Stimulated activated naive B cell treated with anti-CD40 and anti-IgM and Interleukin-4, amounts not matched to agents 10 μg/mL and 1 μg/mL and 100 μg/mL, for 72 hours (primary cell): ENCODE measurements at regions not wholly inside any gene's neighbourhood (a gene's known extent, or its start where the extent isn't known, plus 50 kb on each side); places are given as distances from the start of the nearest gene placed in this dataset.

ENCODE experiments used
- ATAC-seq, 2 donors: fragments of 150-1000 bp; cut with Tn5 transposase; replicated peaks; 2 replicates each; pipeline ENCODE4 v1.10.0; 2021; ENCODE audit warnings: moderate library complexity in 1 of 2
- DNase-seq: peaks from one replicate; pipeline ENCODE4 v3.0.0; 2021
- H3K27ac Mint-ChIP-seq: one replicate; pipeline ENCODE4 v1.8.0; 2022; ENCODE audit warnings: mild to moderate bottlenecking, mixed read lengths
- H3K27me3 Mint-ChIP-seq, 2 donors: one replicate each; pipeline ENCODE4 v1.8.0; 2022; ENCODE audit warnings: mixed read lengths in 2 of 2
- H3K36me3 Mint-ChIP-seq, 2 donors: one replicate each; pipeline ENCODE4 v1.8.0; 2022; ENCODE audit warnings: mixed read lengths in 2 of 2, mild to moderate bottlenecking in 1 of 2
- H3K4me1 Mint-ChIP-seq, 2 donors: one replicate each; pipeline ENCODE4 v1.8.0; 2022; ENCODE audit warnings: mixed read lengths in 2 of 2, mild to moderate bottlenecking in 1 of 2
- H3K4me3 Mint-ChIP-seq, 2 donors: one replicate each; pipeline ENCODE4 v1.8.0; 2022; ENCODE audit warnings: mild to moderate bottlenecking in 2 of 2, mixed read lengths in 2 of 2, moderate library complexity in 1 of 2
- H3K9me3 Mint-ChIP-seq, 2 donors: one replicate each; pipeline ENCODE4 v1.8.0; 2022; ENCODE audit warnings: mixed read lengths in 2 of 2, mild to moderate bottlenecking in 1 of 2

DNA sequence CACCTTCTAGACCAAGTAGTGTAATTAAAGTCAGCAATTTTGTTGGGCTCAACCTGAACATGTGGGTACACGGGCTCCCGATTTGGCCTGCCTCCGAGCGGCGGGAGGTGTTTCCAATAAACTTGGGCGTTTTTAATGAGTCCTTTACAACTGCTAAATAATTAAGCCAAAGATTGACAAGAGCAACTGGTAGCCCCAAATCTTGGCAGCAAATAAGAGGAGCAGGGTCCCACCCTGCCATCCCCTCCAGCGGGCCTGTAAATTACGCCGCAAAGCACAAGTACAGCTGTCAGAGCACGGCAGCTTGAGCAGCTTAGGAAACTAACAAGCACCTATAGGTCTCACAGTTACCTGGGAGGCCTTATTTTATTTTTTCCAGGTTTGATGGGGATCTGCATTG is 217.1 kb downstream of the BMP7 start:
- Mint-ChIP-seq H3K4me3 (no peak overlapping the region), H3K9me3 (peaks cover 3 to 4% of the 10 kb centered on the region in 2 donors), H3K36me3 (no peaks in the 10 kb centered on the region), H3K27me3 (peaks cover 19 to 25% of the 10 kb centered on the region in 2 donors), H3K27ac (no peak overlapping the region), H3K4me1 (no peaks in the 10 kb centered on the region)
- DNase-seq (no peak), ATAC-seq (no peak)

DNA sequence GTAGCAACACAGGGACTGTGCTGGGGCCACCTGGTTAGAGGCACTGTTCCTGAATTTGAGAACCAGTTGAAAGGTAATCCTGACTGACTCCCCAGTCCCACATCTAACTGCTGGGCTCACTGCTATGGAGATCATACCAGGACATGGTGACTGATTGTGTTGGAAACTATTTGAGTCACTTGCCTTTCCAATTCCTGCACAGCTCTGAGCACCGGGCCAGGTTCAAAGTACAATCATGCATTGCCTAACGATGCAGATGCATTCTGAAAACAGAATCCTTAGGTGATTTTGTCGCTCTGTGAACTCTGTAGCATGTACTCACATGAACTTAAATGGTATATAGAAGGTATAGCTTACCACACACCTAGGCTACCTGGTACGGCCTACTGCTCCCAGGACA is 215.3 kb downstream of the BMP7 start:
- DNase-seq = no peak
- no peak for ATAC-seq
- peaks cover 19 to 25% of the 10 kb centered on the region in 2 donors for H3K27me3 Mint-ChIP-seq
- H3K9me3 Mint-ChIP-seq = peaks cover 3 to 4% of the 10 kb centered on the region in 2 donors
- H3K27ac Mint-ChIP-seq = no peak overlapping the region
- no peak overlapping the region for H3K4me3 Mint-ChIP-seq
- no peaks in the 10 kb centered on the region for H3K36me3 Mint-ChIP-seq
- no peaks in the 10 kb centered on the region for H3K4me1 Mint-ChIP-seq

DNA sequence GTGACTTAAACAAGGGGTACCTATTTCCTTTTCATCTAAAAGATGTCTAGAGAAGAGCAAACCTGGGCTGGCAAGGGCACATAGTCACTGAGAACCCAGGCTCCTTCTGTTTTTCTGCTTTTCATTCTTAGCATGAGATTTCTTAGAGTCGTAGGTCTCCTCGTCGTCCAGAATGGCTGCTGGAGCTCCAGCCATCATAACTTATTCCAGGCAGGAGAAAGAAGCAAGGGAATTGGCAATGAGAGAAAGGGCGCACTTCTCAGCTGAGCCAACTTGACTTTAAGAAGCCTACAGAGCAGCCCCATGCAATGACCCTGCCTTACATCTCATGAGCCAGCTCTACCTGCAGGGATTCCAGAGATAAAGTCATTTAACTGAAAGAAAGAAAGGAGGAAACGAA is 213.4 kb downstream of the BMP7 start:
- Mint-ChIP-seq H3K27me3 (peaks cover 12 to 16% of the 10 kb centered on the region in 2 donors), H3K27ac (no peak overlapping the region), H3K36me3 (no peaks in the 10 kb centered on the region), H3K4me3 (no peak overlapping the region), H3K9me3 (peaks cover 3 to 4% of the 10 kb centered on the region in 2 donors), H3K4me1 (no peaks in the 10 kb centered on the region)
- no peak for DNase-seq
- no peak for ATAC-seq

DNA sequence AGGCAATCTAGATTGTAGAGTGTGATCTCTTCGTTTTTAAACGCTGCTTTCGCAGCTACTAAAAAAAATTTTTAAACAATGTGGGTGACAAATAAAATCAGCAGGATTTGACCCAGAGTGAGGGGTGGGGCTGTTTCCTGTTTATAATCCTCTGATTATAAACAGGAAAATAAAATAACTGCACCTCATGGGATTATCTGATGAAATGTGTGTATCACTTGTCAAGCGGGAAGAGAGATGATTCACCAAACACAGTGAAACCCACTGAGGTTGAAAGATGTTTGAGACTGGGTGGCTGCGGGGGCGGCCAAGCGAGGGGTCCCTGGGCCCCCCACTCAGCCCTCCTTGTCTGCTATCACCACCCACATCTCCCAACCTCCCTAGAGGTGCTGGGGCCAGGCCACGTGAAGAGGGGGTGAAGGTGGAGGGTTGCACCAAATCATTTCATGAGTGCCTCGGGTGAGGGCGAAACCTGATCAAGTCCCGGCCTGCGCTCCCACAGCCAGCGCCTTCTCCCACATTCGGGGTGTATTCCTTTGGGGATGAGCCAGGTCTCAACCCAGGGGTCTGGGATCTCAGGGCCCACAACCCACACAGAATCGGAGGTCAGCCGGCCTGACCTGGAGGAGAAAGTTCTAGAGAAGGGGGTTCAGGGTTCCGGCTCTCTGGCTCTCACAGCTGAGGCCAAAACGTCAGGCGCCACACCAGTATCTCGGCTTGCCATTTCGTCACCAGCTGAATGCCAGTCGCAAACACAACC is 212.5 kb downstream of the BMP7 start:
- no peak overlapping the region for H3K27ac Mint-ChIP-seq
- ATAC-seq (no peak), DNase-seq (no peak)
- H3K27me3 Mint-ChIP-seq = peaks cover 13% of the 10 kb centered on the region in 2 donors
- H3K36me3 Mint-ChIP-seq = no peaks in the 10 kb centered on the region
- H3K4me3 Mint-ChIP-seq = no peak overlapping the region
- no peaks in the 10 kb centered on the region for H3K4me1 Mint-ChIP-seq
- peaks cover 3 to 4% of the 10 kb centered on the region in 2 donors for H3K9me3 Mint-ChIP-seq

DNA sequence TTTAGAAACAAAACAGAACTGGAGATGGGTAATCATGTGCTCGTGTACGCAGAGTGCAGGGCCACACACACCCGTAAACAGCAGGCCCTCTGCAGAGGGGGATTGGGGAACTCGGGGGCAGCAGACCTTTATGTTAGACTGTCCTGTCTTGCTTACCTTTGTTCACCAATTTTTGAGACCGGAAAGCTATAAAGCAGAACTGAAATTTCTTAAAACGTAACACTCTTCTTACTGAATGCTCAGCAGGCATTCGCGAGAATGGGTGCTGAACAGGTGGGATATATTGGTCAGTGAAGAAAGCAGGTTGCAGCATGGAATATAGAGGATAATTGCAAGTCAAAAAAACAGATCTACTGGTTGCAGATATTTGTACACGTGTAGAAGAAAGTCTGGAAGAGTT is 211.1 kb downstream of the BMP7 start:
- H3K4me1 Mint-ChIP-seq = no peaks in the 10 kb centered on the region
- no peak for DNase-seq
- ATAC-seq = no peak
- H3K4me3 Mint-ChIP-seq = no peak overlapping the region
- peaks cover 3 to 4% of the 10 kb centered on the region in 2 donors for H3K9me3 Mint-ChIP-seq
- no peaks in the 10 kb centered on the region for H3K36me3 Mint-ChIP-seq
- H3K27me3 Mint-ChIP-seq = peaks cover 7 to 15% of the 10 kb centered on the region in 2 donors
- H3K27ac Mint-ChIP-seq = no peak overlapping the region

DNA sequence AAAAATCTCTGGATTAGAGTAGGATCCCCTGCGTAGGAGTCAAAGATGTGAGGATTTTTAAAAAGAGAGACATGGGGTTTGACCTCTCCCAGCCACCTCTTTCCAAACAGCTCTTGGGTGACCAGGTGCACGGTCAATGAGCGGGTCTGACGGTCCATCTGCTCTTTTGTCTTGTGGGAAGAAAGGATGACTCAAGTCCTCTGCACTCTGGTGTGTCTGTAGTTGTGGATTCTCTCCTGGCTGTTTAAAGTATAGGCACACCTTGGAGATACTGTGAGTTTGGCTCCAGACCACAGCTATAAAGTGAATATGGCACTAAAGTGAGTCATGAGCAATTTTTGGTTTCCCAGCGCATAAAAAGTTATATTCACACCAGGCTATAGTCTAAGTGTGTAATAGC is 209.8 kb downstream of the BMP7 start:
- no peak for DNase-seq
- H3K27me3 Mint-ChIP-seq = peaks cover 7 to 17% of the 10 kb centered on the region in 2 donors
- no peak for ATAC-seq
- no peaks in the 10 kb centered on the region for H3K4me1 Mint-ChIP-seq
- no peaks in the 10 kb centered on the region for H3K36me3 Mint-ChIP-seq
- H3K9me3 Mint-ChIP-seq = peaks cover 3 to 4% of the 10 kb centered on the region in 2 donors
- no peak overlapping the region for H3K27ac Mint-ChIP-seq
- no peak overlapping the region for H3K4me3 Mint-ChIP-seq

DNA sequence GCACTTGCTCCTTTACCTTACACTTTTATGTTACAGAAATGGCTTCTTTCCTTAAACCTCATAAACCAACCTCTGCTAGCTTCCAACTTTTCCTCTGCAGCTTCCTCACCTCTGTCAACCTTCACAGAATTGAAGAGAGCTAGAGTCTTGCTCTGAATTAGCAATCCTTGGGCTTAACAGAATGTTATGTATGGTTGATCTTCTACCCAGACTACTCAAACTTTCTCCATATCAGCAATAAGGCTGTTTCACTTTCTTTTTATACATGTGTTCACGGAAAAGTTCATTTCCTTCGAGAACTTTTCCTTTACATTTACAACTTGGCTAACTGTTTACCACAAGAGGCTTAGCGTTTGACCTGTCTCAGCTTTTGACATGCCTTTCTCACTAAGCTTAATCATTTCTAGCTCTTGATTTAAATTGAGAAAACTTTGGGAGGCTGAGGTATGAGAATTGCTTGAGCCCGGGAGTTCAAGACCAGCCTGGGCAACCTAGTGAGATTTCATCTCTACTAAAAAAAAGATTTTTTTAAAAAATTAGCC is 207.3 kb downstream of the BMP7 start:
- Mint-ChIP-seq H3K27ac (no peak overlapping the region), H3K36me3 (no peaks in the 10 kb centered on the region), H3K9me3 (no peaks in the 10 kb centered on the region), H3K27me3 (peaks cover 14 to 25% of the 10 kb centered on the region in 2 donors), H3K4me1 (no peaks in the 10 kb centered on the region), H3K4me3 (no peak overlapping the region)
- DNase-seq (no peak), ATAC-seq (no peak)

DNA sequence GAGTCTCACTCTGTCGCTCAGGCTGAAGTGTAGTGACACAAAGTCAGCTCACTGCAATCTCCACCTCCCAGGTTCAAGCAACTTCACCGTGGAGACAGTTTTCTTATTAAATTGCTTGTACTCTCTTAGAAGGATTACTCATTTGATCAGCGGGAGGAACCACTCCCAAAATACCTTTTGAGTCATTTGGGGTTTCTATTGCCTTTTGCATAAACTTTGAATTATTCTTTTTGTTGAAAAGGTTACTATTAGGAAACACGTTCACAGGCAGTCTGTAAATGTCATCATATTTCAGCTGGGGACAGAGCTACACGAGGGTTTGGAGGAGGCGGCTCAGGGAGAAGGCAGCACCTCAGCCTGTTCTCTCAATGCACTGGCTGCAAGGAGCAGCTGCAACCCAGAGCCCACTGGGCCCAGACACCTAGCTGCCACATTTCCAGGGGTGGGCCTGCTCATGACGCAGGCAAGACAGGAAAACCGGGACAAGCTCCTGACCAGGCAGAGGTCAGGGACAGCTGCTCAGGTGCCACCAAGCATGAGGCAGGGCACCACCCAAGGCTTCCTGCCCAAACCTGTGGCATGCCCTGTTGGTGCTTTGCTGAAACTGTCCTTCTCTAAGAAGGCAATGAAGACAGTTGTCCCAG is 205.9 kb downstream of the BMP7 start:
- H3K4me1 Mint-ChIP-seq = no peaks in the 10 kb centered on the region
- ATAC-seq = no peak
- H3K27me3 Mint-ChIP-seq = peaks cover 16 to 30% of the 10 kb centered on the region in 2 donors
- H3K4me3 Mint-ChIP-seq = no peak overlapping the region
- DNase-seq = no peak
- H3K9me3 Mint-ChIP-seq = no peaks in the 10 kb centered on the region
- no peak overlapping the region for H3K27ac Mint-ChIP-seq
- H3K36me3 Mint-ChIP-seq = no peaks in the 10 kb centered on the region

DNA sequence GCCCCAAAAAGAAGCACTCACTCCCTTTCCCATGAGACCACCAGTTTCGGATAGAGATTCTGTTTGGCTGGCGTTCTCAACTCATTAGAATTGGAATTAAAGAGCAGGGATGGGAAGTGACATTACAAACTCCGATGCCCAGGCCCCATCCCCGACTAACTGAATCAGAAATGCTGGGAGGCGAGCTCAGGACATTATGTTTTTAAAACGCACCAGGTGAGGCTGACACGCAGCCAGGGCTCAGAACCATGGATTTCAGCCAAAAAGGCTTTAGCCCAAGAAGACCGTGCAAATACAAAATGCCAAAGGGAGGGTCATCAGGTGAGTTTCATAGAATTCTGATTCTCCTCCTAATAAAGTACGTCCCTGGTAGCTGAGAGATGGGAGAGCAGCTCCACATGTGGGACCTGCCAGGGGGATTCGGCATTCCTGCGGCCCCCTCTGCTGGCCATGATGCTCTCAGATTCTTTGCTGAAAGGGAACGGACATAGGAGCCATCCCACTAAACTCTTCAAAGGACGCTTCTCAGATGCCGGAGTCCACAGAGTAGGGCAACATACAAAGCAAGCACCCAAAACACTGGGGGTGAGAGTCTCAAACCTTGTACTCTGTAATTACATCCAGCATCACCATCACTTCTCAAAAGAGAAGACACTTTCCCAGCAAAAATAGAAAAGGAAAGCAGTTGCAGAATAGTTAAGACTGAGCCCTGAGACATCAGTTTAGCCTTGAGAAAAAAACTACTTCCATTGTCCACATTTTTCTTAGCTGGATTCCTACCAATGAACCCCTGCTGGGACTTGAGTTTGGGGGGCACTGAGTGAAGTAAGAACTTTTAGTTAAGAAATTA is 205.2 kb downstream of the BMP7 start:
- no peak overlapping the region for H3K4me3 Mint-ChIP-seq
- H3K27me3 Mint-ChIP-seq = peaks cover 22 to 33% of the 10 kb centered on the region in 2 donors
- H3K4me1 Mint-ChIP-seq = no peaks in the 10 kb centered on the region
- ATAC-seq (no peak), DNase-seq (no peak)
- no peaks in the 10 kb centered on the region for H3K9me3 Mint-ChIP-seq
- no peak overlapping the region for H3K27ac Mint-ChIP-seq
- H3K36me3 Mint-ChIP-seq = no peaks in the 10 kb centered on the region

DNA sequence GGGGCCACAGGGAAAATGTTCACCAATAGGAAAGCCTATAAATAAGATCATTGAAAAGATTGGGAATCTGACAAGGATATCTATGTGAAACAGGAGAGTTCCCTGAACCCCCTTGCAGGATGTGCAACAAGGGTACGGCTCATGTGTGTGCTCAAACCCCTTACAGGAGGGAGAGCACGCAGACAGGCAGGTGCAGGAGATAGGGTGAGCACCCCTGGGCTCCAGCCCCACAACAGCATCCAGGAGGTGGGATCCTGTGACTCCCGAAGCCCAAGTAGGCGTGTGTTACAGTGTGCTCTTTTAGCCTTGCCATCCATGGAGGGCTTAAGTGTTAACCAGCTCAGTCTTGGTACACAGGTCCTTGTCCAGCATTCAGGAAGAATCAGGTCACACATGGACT is 204.2 kb downstream of the BMP7 start:
- Mint-ChIP-seq H3K9me3 (no peaks in the 10 kb centered on the region), H3K27me3 (peaks cover 26 to 33% of the 10 kb centered on the region in 2 donors), H3K4me3 (no peak overlapping the region), H3K27ac (no peak overlapping the region), H3K36me3 (no peaks in the 10 kb centered on the region), H3K4me1 (no peaks in the 10 kb centered on the region)
- ATAC-seq (no peak), DNase-seq (no peak)

DNA sequence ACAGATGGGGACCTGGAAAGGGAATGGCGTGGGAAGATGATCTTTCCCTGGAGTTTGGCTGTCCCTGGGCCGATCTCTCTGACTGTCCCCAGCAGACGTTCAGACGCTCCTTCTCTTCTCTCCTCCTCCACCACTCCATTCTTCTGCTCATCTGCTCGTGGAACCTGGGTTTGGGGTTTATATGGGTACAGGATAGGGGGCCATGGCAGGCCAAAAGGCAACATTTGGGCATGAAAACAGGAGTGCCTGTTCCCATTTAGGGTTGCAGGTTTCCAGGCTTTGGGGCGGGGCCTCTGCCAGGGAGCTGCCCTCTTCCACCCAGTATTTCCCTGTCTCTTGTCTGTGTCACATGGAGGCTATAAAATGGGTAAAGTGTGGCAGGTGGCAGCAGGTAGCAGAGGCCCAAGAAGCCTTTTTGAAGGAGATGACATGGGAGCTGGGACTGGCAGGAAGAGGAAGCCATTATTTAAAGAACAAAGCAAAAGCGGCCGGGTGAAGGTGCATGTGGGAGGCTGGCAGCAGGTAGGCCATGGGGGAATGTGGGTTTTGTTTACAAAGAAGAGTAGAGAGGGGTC is 203.7 kb downstream of the BMP7 start:
- Mint-ChIP-seq H3K4me1 (no peaks in the 10 kb centered on the region), H3K4me3 (no peak overlapping the region), H3K27ac (no peak overlapping the region), H3K27me3 (peaks cover 27 to 33% of the 10 kb centered on the region in 2 donors), H3K9me3 (no peaks in the 10 kb centered on the region), H3K36me3 (no peaks in the 10 kb centered on the region)
- ATAC-seq (no peak), DNase-seq (no peak)

DNA sequence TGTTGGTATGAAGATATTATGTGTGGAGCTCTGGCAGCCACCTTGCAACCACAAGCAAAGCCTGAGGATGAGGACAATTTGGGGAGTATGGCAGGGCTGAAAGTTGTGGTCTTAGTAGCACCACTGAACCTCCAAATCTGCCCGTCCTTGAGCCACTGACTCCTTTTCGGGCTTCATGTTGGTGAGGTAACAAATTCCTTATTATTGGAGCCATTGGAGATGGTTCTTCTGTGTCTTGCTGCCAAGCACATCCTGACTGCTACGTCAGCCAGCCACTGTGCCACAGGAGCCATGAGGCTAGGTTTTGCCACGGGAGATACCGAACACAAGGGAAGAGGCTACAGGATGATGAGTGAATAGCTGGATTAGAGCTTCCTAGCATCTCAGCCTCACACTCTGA is 201.6 kb downstream of the BMP7 start:
- no peak for DNase-seq
- H3K36me3 Mint-ChIP-seq = no peaks in the 10 kb centered on the region
- H3K4me3 Mint-ChIP-seq = no peak overlapping the region
- no peak overlapping the region for H3K27ac Mint-ChIP-seq
- no peaks in the 10 kb centered on the region for H3K9me3 Mint-ChIP-seq
- ATAC-seq = no peak
- H3K27me3 Mint-ChIP-seq = peaks cover 28 to 37% of the 10 kb centered on the region in 2 donors
- H3K4me1 Mint-ChIP-seq = no peaks in the 10 kb centered on the region

DNA sequence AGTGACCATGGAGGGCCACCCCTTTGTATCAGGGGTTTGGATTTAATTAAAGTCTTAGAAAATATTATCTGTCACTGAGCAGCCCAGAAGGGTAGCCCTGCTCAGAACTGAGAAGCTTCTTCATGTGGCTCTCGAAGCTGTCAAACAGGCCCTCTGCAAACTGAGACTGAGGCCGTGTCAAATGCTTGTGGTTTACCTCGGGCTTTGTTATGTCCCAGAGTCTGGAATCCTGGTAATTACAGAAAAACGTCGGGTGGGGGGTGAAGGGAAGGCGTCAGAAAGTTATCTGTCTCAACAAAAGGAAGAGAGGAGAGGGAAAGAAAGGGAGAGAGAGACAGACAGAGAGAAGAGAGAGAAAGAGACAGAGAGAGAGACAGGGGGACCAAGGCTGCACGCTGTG is 200.8 kb downstream of the BMP7 start:
- ATAC-seq (no peak), DNase-seq (no peak)
- Mint-ChIP-seq H3K36me3 (no peaks in the 10 kb centered on the region), H3K9me3 (no peaks in the 10 kb centered on the region), H3K4me3 (no peak overlapping the region), H3K27me3 (peaks cover 29 to 42% of the 10 kb centered on the region in 2 donors), H3K4me1 (no peaks in the 10 kb centered on the region), H3K27ac (no peak overlapping the region)
